H9 (cell line): ENCODE measurements at regions not wholly inside any gene's neighbourhood (a gene's known extent, or its start where the extent isn't known, plus 50 kb on each side); places are given as distances from the start of the nearest gene placed in this dataset.

Source experiments
- DNase-seq: peaks from one replicate; pipeline ENCODE4 v3.0.0-alpha.2; 2017
- H2AFZ ChIP-seq: one replicate; pipeline ENCODE4 v1.6.1; 2013; ENCODE audit warnings: mild to moderate bottlenecking, low read length, control low read depth, moderate library complexity
- H2AK5ac ChIP-seq: 2 replicates; pipeline ENCODE4 v1.6.1; 2013; ENCODE audit warnings: low read length, control low read depth, mixed read lengths; ENCODE audit not compliant: insufficient read length
- H2BK120ac ChIP-seq: one replicate; pipeline ENCODE4 v1.6.1; 2013; ENCODE audit warnings: low read depth, mild to moderate bottlenecking, low read length, control low read depth, inconsistent platforms; ENCODE audit not compliant: poor library complexity, severe bottlenecking
- H2BK12ac ChIP-seq: 2 replicates; pipeline ENCODE4 v1.6.1; 2013; ENCODE audit warnings: low read length, control low read depth, mixed read lengths, low read depth; ENCODE audit not compliant: insufficient read length
- H2BK15ac ChIP-seq: 2 replicates; pipeline ENCODE4 v1.6.1; 2013; ENCODE audit warnings: low read depth, low read length, control low read depth
- H2BK20ac ChIP-seq: one replicate; pipeline ENCODE4 v1.6.1; 2013; ENCODE audit warnings: low read depth, mild to moderate bottlenecking, low read length, control low read depth, inconsistent platforms; ENCODE audit not compliant: poor library complexity, severe bottlenecking
- H2BK5ac ChIP-seq: 2 replicates; pipeline ENCODE4 v1.6.1; 2013; ENCODE audit warnings: low read length, control low read depth, mixed read lengths; ENCODE audit not compliant: insufficient read length
- H3K14ac ChIP-seq: 2 replicates; pipeline ENCODE4 v1.6.1; 2013; ENCODE audit warnings: low read length, control low read depth; ENCODE audit not compliant: insufficient read depth
- H3K18ac ChIP-seq: 2 replicates; pipeline ENCODE4 v1.6.1; 2013; ENCODE audit warnings: low read depth, mild to moderate bottlenecking, mixed read lengths, low read length, control low read depth; ENCODE audit not compliant: insufficient read length
- H3K23ac ChIP-seq: 2 replicates; pipeline ENCODE4 v1.6.1; 2013; ENCODE audit warnings: low read length, control low read depth, mixed read lengths, low read depth; ENCODE audit not compliant: insufficient read length
- H3K23me2 ChIP-seq: 2 replicates; pipeline ENCODE4 v1.6.1; 2013; ENCODE audit warnings: low read depth, mild to moderate bottlenecking, mixed read lengths, low read length, control low read depth; ENCODE audit not compliant: insufficient read length, poor library complexity, severe bottlenecking
- H3K27ac ChIP-seq: 2 replicates; pipeline ENCODE4 v1.5.1; 2013; ENCODE audit warnings: low read length, control low read depth, mixed read lengths, low read depth; ENCODE audit not compliant: insufficient read length
- H3K27me3 ChIP-seq: 2 replicates; pipeline ENCODE4 v1.6.1; 2013; ENCODE audit warnings: low read length, control low read depth, inconsistent platforms; ENCODE audit not compliant: insufficient read depth
- H3K4ac ChIP-seq: 2 replicates; pipeline ENCODE4 v1.6.1; 2013; ENCODE audit warnings: low read depth, mild to moderate bottlenecking, control low read depth, inconsistent platforms, low read length, moderate library complexity
- H3K4me1 ChIP-seq: 2 replicates; pipeline ENCODE4 v1.6.1; 2013; ENCODE audit warnings: low read length, control low read depth, inconsistent platforms; ENCODE audit not compliant: insufficient read depth
- H3K4me2 ChIP-seq: 2 replicates; pipeline ENCODE4 v1.6.1; 2013; ENCODE audit warnings: low read length, control low read depth, mixed read lengths; ENCODE audit not compliant: insufficient read length, insufficient read depth
- H3K56ac ChIP-seq: 2 replicates; pipeline ENCODE4 v1.6.1; 2013; ENCODE audit warnings: low read depth, mild to moderate bottlenecking, mixed read lengths, low read length, control low read depth; ENCODE audit not compliant: insufficient read length
- H3K79me1 ChIP-seq: 2 replicates; pipeline ENCODE4 v1.6.1; 2013; ENCODE audit warnings: low read depth, mild to moderate bottlenecking, moderate library complexity, low read length, control low read depth, inconsistent platforms; ENCODE audit not compliant: insufficient read depth, poor library complexity, severe bottlenecking
- H3K79me2 ChIP-seq: 2 replicates; pipeline ENCODE4 v1.6.1; 2013; ENCODE audit warnings: low read length, control low read depth, inconsistent platforms; ENCODE audit not compliant: insufficient read depth
- H3K9ac ChIP-seq: 2 replicates; pipeline ENCODE4 v1.6.1; 2013; ENCODE audit warnings: low read length, control low read depth, mixed read lengths; ENCODE audit not compliant: insufficient read length; ENCODE audit errors: extremely low read depth
- H3K9me3 ChIP-seq: one replicate; pipeline ENCODE4 v1.6.1; 2013; ENCODE audit warnings: low read depth, low read length, inconsistent platforms; ENCODE audit not compliant: control insufficient read depth
- H3T11ph ChIP-seq: one replicate; pipeline ENCODE4 v1.6.1; 2013; ENCODE audit warnings: mild to moderate bottlenecking, low read length, control low read depth, inconsistent platforms
- H4K20me1 ChIP-seq: one replicate; pipeline ENCODE4 v1.6.1; 2013; ENCODE audit not compliant: control insufficient read depth, insufficient read length, insufficient read depth
- H4K5ac ChIP-seq: 2 replicates; pipeline ENCODE4 v1.6.1; 2013; ENCODE audit warnings: low read depth, mild to moderate bottlenecking, mixed read lengths, low read length, control low read depth; ENCODE audit not compliant: insufficient read length
- H4K8ac ChIP-seq: replicated peaks from 2 replicates; pipeline ENCODE4 v1.6.1; 2013; ENCODE audit warnings: low read length, control low read depth, mixed read lengths, low read depth; ENCODE audit not compliant: insufficient read length
- H4K91ac ChIP-seq: 2 replicates; pipeline ENCODE4 v1.6.1; 2013; ENCODE audit warnings: low read depth, mild to moderate bottlenecking, moderate library complexity, mixed read lengths, low read length, control low read depth; ENCODE audit not compliant: insufficient read length
- H3K27ac Mint-ChIP-seq, 3 experiments: 2 replicates in 2 of 3; 3 replicates in 1 of 3; pipeline ENCODE4 v1.8.0; 2020 to 2021; ENCODE audit warnings: mixed read lengths in 3 of 3, mild to moderate bottlenecking in 1 of 3, moderate library complexity in 1 of 3
- H3K27me3 Mint-ChIP-seq: 2 replicates; pipeline ENCODE4 v1.8.0; 2021; ENCODE audit warnings: low read depth, mild to moderate bottlenecking, moderate library complexity, mixed read lengths
- H3K36me3 Mint-ChIP-seq, 3 experiments: 2 replicates in 2 of 3; 3 replicates in 1 of 3; pipeline ENCODE4 v1.8.0; 2020 to 2021; ENCODE audit warnings: low read depth in 3 of 3, mixed read lengths in 3 of 3; ENCODE audit not compliant: insufficient read depth in 1 of 3
- H3K4me1 Mint-ChIP-seq, 2 experiments: 2 replicates each; pipeline ENCODE4 v1.8.0; 2020; ENCODE audit warnings: mixed read lengths in 2 of 2
- H3K4me3 Mint-ChIP-seq, 2 experiments: 2 replicates in 1 of 2; 3 replicates in 1 of 2; pipeline ENCODE4 v1.8.0; 2020 to 2021; ENCODE audit warnings: mild to moderate bottlenecking in 2 of 2, mixed read lengths in 2 of 2, moderate library complexity in 1 of 2
- H3K9me3 Mint-ChIP-seq, 2 experiments: 2 replicates in 1 of 2; 3 replicates in 1 of 2; pipeline ENCODE4 v1.8.0; 2020; ENCODE audit warnings: mild to moderate bottlenecking in 2 of 2, mixed read lengths in 2 of 2, moderate library complexity in 1 of 2
- CTCF ChIP-seq: fragments of 200-600 bp; sonication (generic); conservative IDR thresholded peaks from 3 replicates; pipeline ENCODE4 v1.8.0; 2021; ENCODE audit warnings: antibody characterized with exemption, mild to moderate bottlenecking
- WGBS: extraction: QIAGEN DNeasy Blood & Tissue Kit; methylation state at CpG from one replicate; pipeline ENCODE4 v1.1.7; 2013; ENCODE audit warnings: missing lambda C conversion rate, low lambda C conversion rate, mixed read lengths; ENCODE audit not compliant: insufficient read length; ENCODE audit errors: extremely low coverage; 5-methylcytosine and 5-hydroxymethylcytosine counted together

DNA sequence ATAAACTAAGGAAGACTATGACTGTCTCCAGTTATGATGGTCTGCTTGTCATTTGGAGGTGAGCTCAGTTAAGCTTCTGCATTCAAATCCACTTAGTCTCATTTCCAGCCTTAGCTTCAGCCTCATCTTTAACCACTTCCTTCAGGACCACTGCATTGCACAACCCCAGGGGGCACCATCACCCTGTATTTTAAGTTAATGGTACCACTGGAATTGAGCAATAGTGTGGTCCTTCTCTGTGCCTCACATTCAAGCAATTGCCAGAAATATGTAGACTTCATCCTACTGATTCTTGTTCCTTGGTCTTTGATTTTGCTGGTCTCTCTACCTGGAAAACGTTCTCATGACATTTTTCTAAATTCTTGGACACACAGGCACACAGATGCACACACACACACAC, 131.5 kb upstream of the PTPN3 start:
- Histone ChIP-seq H3K23ac (no peak overlapping the region), H4K20me1 (no peaks in the 10 kb centered on the region), H4K5ac (no peak overlapping the region), H3K79me1 (no peaks in the 10 kb centered on the region), H2AK5ac (no peak overlapping the region), H3K27ac (no peak overlapping the region), H2BK120ac (no peak overlapping the region), H3K23me2 (no peaks in the 10 kb centered on the region), H2AFZ (no peak overlapping the region), H3K18ac (no peak overlapping the region), H3K79me2 (no peaks in the 10 kb centered on the region), H3K27me3 (no peaks in the 10 kb centered on the region), H3K4ac (no peak overlapping the region), H3K14ac (no peak overlapping the region), H2BK12ac (no peak overlapping the region), H3K9me3 (no peaks in the 10 kb centered on the region), H3K4me2 (no peak overlapping the region), H4K91ac (no peak overlapping the region), H3T11ph (no peak overlapping the region), H3K56ac (no peak overlapping the region), H4K8ac (no peak overlapping the region), H2BK20ac (no peak overlapping the region), H3K9ac (no peak overlapping the region), H2BK15ac (no peak overlapping the region), H2BK5ac (no peak overlapping the region), H3K4me1 (no peaks in the 10 kb centered on the region)
- no peak for TF ChIP-seq CTCF
- DNase-seq: no peak
- H3K4me1 Mint-ChIP-seq: peaks cover 3% of the 10 kb centered on the region in 2 experiments; a peak in 3 of 4 replicates
- no peak overlapping the region for H3K4me3 Mint-ChIP-seq
- H3K9me3 Mint-ChIP-seq: peaks cover 4% of the 10 kb centered on the region in 2 experiments; a peak in 3 of 5 replicates
- peaks cover 9% of the 10 kb centered on the region for H3K27me3 Mint-ChIP-seq
- WGBS: no CpG with 5 or more reads among the region's 1 CpG
- no peak overlapping the region for H3K27ac Mint-ChIP-seq
- peaks cover 0 to 4% (median 0%) of the 10 kb centered on the region in 3 experiments; a peak in 2 of 7 replicates for H3K36me3 Mint-ChIP-seq
